Keratinocyte (primary cell): ENCODE measurements at regions not wholly inside any gene's neighbourhood (a gene's known extent, or its start where the extent isn't known, plus 50 kb on each side); places are given as distances from the start of the nearest gene placed in this dataset.

Experiments
- DNase-seq: peaks from one replicate; pipeline ENCODE4 v3.0.0-alpha.2; 2011; ENCODE audit warnings: low read depth, missing footprints, low spot score
- FAIRE-seq: peaks from 2 replicates; lab custom pipeline; 2011; peaks lifted over from hg19 to GRCh38; lab: Jason Lieb, UNC
- H2AFZ ChIP-seq: 2 replicates; pipeline ENCODE4 v1.6.0; 2012; ENCODE audit warnings: low read length, control low read depth, inconsistent platforms; ENCODE audit not compliant: control insufficient read depth
- H3K27ac ChIP-seq: 2 replicates; pipeline ENCODE4 v1.5.1; 2011; ENCODE audit warnings: low read length; ENCODE audit not compliant: control insufficient read depth, insufficient read depth
- H3K27me3 ChIP-seq: 3 replicates; pipeline ENCODE4 v1.6.0; 2011; ENCODE audit warnings: low read length; ENCODE audit not compliant: control insufficient read depth, insufficient read depth; ENCODE audit errors: extremely low read depth
- H3K36me3 ChIP-seq, 2 experiments: 2 replicates in 1 of 2; 3 replicates in 1 of 2; pipeline ENCODE4 v1.5.1; 2011; ENCODE audit warnings: low read length in 2 of 2, mild to moderate bottlenecking in 1 of 2; ENCODE audit not compliant: control insufficient read depth in 2 of 2, insufficient read depth in 2 of 2; ENCODE audit errors: extremely low read depth in 1 of 2
- H3K4me1 ChIP-seq: 3 replicates; pipeline ENCODE4 v1.5.1; 2011; ENCODE audit warnings: low read length; ENCODE audit not compliant: control insufficient read depth, insufficient read depth; ENCODE audit errors: extremely low read depth
- H3K4me2 ChIP-seq: 3 replicates; pipeline ENCODE4 v1.6.0; 2011; ENCODE audit warnings: low read depth, low read length; ENCODE audit not compliant: control insufficient read depth, insufficient read depth; ENCODE audit errors: extremely low read depth
- H3K4me3 ChIP-seq, 3 experiments: fragments of 200-600 bp in 1 of 3; sonication (generic) in 1 of 3; 2 replicates in 2 of 3; 3 replicates in 1 of 3; pipeline ENCODE4 v1.5.1; 2011 to 2016; ENCODE audit warnings: low read length in 3 of 3, mild to moderate bottlenecking in 3 of 3, control low read depth in 2 of 3, inconsistent platforms in 1 of 3, low read depth in 1 of 3, mixed read lengths in 1 of 3, mixed run types in 1 of 3, moderate library complexity in 1 of 3; ENCODE audit not compliant: control insufficient read depth in 2 of 3, insufficient read depth in 2 of 3; ENCODE audit errors: extremely low read depth in 1 of 3
- H3K79me2 ChIP-seq: 2 replicates; pipeline ENCODE4 v1.6.0; 2012; ENCODE audit warnings: low read length; ENCODE audit not compliant: control insufficient read depth, insufficient read depth
- H3K9ac ChIP-seq: 3 replicates; pipeline ENCODE4 v1.6.0; 2011; ENCODE audit warnings: low read length; ENCODE audit not compliant: control insufficient read depth, insufficient read depth; ENCODE audit errors: extremely low read depth
- H3K9me1 ChIP-seq: 3 replicates; pipeline ENCODE4 v1.6.0; 2011; ENCODE audit warnings: low read length; ENCODE audit not compliant: control insufficient read depth, insufficient read depth; ENCODE audit errors: extremely low read depth
- H3K9me3 ChIP-seq: 2 replicates; pipeline ENCODE4 v1.5.1; 2012; ENCODE audit warnings: low read depth, low read length; ENCODE audit not compliant: control insufficient read depth
- H4K20me1 ChIP-seq: 3 replicates; pipeline ENCODE4 v1.6.0; 2011; ENCODE audit warnings: low read length; ENCODE audit not compliant: control insufficient read depth, insufficient read depth; ENCODE audit errors: extremely low read depth
- EZH2 ChIP-seq: IDR thresholded peaks from one replicate; pipeline ENCODE4 v1.6.1; 2012; ENCODE audit warnings: inconsistent platforms, mild to moderate bottlenecking, low read length, moderate library complexity
- dilution Hi-C: fragments of 300-500 bp; cut with MboI; formaldehyde crosslinking; loops from one replicate; pipeline ENCODE4 v1.7.0; 2020; ENCODE audit warnings: low sequenced_read_pairs; ENCODE audit not compliant: extremely low pct_ligation_motif_present
- TF ChIP-seq, protein P1 (sequence below), 3 experiments: IDR thresholded peaks in 1 of 3; conservative IDR thresholded peaks in 1 of 3; optimal IDR thresholded peaks in 1 of 3; 2 replicates in 2 of 3; 3 replicates in 1 of 3; pipeline versions ENCODE3 to v1.5.1; 2011; ENCODE audit warnings: low read length in 3 of 3, mild to moderate bottlenecking in 3 of 3, moderate library complexity in 2 of 3, control low read depth in 1 of 3, inconsistent platforms in 1 of 3; ENCODE audit not compliant: insufficient read depth in 2 of 3; ENCODE audit errors: extremely low read depth in 1 of 3

DNA sequence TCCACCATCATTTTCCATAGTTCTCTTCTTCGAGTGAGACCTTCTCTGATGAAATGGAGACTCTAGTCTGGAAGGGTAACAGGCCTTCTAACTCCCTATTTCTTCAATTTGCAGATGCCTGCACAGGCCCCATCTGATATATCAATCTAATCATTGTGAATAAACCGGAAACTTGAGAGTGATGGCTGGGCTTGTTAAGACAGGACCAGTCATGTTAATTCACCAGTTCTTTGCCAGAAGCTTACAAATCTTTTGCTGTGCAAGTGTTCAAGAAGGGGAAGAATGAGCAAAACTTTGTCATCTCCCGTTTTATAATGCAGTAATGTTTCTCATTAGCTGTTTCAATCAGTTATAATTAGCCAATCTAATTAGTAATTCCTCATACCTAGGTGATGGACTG, 1561.3 kb upstream of the GOT2 start:
- TF ChIP-seq EZH2, result no peak
- TF ChIP-seq, protein P1, sequence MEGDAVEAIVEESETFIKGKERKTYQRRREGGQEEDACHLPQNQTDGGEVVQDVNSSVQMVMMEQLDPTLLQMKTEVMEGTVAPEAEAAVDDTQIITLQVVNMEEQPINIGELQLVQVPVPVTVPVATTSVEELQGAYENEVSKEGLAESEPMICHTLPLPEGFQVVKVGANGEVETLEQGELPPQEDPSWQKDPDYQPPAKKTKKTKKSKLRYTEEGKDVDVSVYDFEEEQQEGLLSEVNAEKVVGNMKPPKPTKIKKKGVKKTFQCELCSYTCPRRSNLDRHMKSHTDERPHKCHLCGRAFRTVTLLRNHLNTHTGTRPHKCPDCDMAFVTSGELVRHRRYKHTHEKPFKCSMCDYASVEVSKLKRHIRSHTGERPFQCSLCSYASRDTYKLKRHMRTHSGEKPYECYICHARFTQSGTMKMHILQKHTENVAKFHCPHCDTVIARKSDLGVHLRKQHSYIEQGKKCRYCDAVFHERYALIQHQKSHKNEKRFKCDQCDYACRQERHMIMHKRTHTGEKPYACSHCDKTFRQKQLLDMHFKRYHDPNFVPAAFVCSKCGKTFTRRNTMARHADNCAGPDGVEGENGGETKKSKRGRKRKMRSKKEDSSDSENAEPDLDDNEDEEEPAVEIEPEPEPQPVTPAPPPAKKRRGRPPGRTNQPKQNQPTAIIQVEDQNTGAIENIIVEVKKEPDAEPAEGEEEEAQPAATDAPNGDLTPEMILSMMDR (optimal IDR thresholded peaks at IDR 0.05 in 1 of 3, IDR thresholded peaks at IDR 0.05 in 1 of 3, conservative IDR thresholded peaks at IDR 0.05 in 1 of 3; ENCODE audit: extremely low read depth in 1 of 3, insufficient read depth in 2 of 3, low read length in 3 of 3), result no peak
- DNase-seq (no peak), FAIRE-seq (no peak)
- H3K4me2 ChIP-seq, result peak overlapping the region; percentile 22
- H2AFZ ChIP-seq, result no peak overlapping the region
- H3K9ac ChIP-seq, result no peak overlapping the region
- no peaks in the 10 kb centered on the region for H3K9me3 ChIP-seq
- no peaks in the 10 kb centered on the region for H3K36me3 ChIP-seq
- H4K20me1 ChIP-seq, result no peaks in the 10 kb centered on the region
- H3K79me2 ChIP-seq, result no peaks in the 10 kb centered on the region
- H3K4me3 ChIP-seq, result no peak overlapping the region
- dilution Hi-C loops, result no loop called here
- H3K4me1 ChIP-seq, result peaks cover 4% of the 10 kb centered on the region
- H3K27ac ChIP-seq, result no peak overlapping the region
- no peaks in the 10 kb centered on the region for H3K9me1 ChIP-seq
- no peaks in the 10 kb centered on the region for H3K27me3 ChIP-seq

DNA sequence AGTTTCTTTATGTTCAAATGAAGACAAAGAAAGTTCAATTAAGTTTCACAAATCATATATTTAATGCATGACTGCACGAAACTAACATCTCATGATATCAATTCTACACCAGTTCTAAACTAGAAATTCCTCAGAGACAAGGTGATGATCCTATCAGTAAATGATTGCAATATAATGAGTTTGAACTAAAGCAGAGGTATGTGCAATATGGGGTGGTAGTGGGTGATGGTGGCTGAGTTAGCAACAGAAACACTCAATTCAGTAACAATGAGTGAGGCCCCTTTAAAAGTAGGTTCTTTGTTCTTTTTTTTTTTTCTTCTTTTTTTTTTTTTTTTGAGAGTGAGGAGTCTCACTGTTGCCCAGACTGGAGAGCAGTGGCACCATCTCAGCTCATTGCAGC, 1551.7 kb upstream of the GOT2 start:
- Histone ChIP-seq H2AFZ (no peak overlapping the region), H3K4me3 (no peak overlapping the region), H3K4me2 (no peak overlapping the region), H3K9me1 (no peaks in the 10 kb centered on the region), H3K79me2 (no peaks in the 10 kb centered on the region), H3K36me3 (no peaks in the 10 kb centered on the region), H3K9ac (no peak overlapping the region), H4K20me1 (no peaks in the 10 kb centered on the region), H3K27ac (no peak overlapping the region), H3K4me1 (no peaks in the 10 kb centered on the region), H3K27me3 (no peaks in the 10 kb centered on the region), H3K9me3 (no peaks in the 10 kb centered on the region)
- no peak for FAIRE-seq
- dilution Hi-C loops, result no loop called here
- DNase-seq, result no peak
- TF ChIP-seq, protein P1 (optimal IDR thresholded peaks at IDR 0.05 in 1 of 3, IDR thresholded peaks at IDR 0.05 in 1 of 3, conservative IDR thresholded peaks at IDR 0.05 in 1 of 3; ENCODE audit: extremely low read depth in 1 of 3, insufficient read depth in 2 of 3, low read length in 3 of 3), result no peak
- no peak for TF ChIP-seq EZH2
